KMS-11 (cell line): ENCODE measurements at regions not wholly inside any gene's neighbourhood (a gene's known extent, or its start where the extent isn't known, plus 50 kb on each side); places are given as distances from the start of the nearest gene placed in this dataset.

ENCODE experiments used
- H2AFZ ChIP-seq: fragments of 200-600 bp; sonication (generic); 2 replicates; pipeline ENCODE4 v1.6.1; 2016; ENCODE audit warnings: antibody characterized with exemption, mixed run types, low read depth
- H3K27ac ChIP-seq: fragments of 200-600 bp; sonication (generic); 2 replicates; pipeline ENCODE4 v1.6.1; 2016; ENCODE audit warnings: mild to moderate bottlenecking, mixed run types
- H3K27me3 ChIP-seq: fragments of 200-600 bp; sonication (generic); 2 replicates; pipeline ENCODE4 v1.6.1; 2017; ENCODE audit warnings: mild to moderate bottlenecking, low read depth, mixed run types, moderate library complexity; ENCODE audit not compliant: insufficient read depth
- H3K36me3 ChIP-seq: fragments of 200-600 bp; sonication (generic); 2 replicates; pipeline ENCODE4 v1.6.1; 2017; ENCODE audit warnings: mild to moderate bottlenecking, mixed run types; ENCODE audit not compliant: insufficient read depth
- H3K4me1 ChIP-seq: fragments of 200-600 bp; sonication (generic); 2 replicates; pipeline ENCODE4 v1.6.1; 2016; ENCODE audit warnings: mild to moderate bottlenecking, low read depth, mixed run types; ENCODE audit not compliant: poor library complexity, severe bottlenecking
- H3K4me2 ChIP-seq: fragments of 200-600 bp; sonication (generic); 2 replicates; pipeline ENCODE4 v1.7.0; 2016; ENCODE audit warnings: mild to moderate bottlenecking, mixed run types
- H3K4me3 ChIP-seq: fragments of 200-600 bp; sonication (generic); IDR thresholded peaks from 2 replicates; pipeline ENCODE4 v1.6.1; 2017; ENCODE audit warnings: low read depth, low read length, mixed read lengths; ENCODE audit not compliant: insufficient read depth
- H3K79me2 ChIP-seq: fragments of 200-600 bp; sonication (generic); 2 replicates; pipeline ENCODE4 v1.6.1; 2016; ENCODE audit warnings: low read depth, mixed run types; ENCODE audit not compliant: insufficient read depth
- H3K9ac ChIP-seq: fragments of 200-600 bp; sonication (generic); 2 replicates; pipeline ENCODE4 v1.6.1; 2016; ENCODE audit warnings: mild to moderate bottlenecking, mixed run types
- H4K20me1 ChIP-seq: fragments of 200-600 bp; sonication (generic); 2 replicates; pipeline ENCODE4 v1.6.1; 2016; ENCODE audit warnings: mild to moderate bottlenecking, mixed run types; ENCODE audit not compliant: insufficient read depth
- CTCF ChIP-seq: fragments of 200-600 bp; sonication (generic); conservative IDR thresholded peaks from 2 replicates; pipeline ENCODE4 v1.6.1; 2017; ENCODE audit warnings: low read depth, mild to moderate bottlenecking, antibody characterized with exemption, low read length, moderate library complexity, mixed read lengths

DNA sequence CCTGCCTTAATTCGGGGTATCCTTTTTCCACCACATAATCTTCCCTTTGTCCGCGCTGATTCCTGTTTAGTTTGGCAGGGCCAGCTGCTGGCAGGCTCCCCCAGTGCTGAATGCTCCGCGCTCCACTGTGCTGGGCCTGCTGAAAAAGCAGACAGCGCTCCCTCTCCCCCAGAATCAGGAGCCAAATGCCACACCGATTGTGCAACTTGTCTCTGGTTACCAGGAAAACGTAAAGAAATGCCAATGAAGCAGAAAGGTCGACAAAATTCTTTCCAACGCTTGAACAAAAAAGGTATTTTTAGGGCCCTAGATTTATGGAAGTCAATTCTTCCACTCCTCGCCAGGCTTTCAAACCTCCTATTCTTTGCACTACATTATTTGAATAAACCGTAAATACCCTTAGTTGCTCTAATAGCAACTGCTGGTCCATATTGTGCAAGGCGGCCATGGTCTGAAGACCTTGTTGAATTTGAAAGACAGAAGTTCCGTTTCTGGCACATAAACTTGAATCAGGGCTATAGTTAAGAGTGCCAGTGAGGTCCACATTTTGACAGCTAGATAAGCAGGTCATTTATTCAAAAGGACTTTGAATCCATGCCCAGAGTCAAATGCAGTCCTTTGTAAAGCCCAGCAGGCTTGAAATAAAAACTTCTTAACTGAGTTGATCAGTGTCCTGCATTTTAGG, 206.7 kb upstream of the RFC3 start:
- H4K20me1 ChIP-seq = no peaks in the 10 kb centered on the region
- H3K79me2 ChIP-seq = no peaks in the 10 kb centered on the region
- H2AFZ ChIP-seq = no peak overlapping the region
- no peak overlapping the region for H3K4me2 ChIP-seq
- no peak overlapping the region for H3K4me3 ChIP-seq
- H3K4me1 ChIP-seq = no peaks in the 10 kb centered on the region
- no peaks in the 10 kb centered on the region for H3K27me3 ChIP-seq
- H3K9ac ChIP-seq = no peak overlapping the region
- H3K27ac ChIP-seq = no peak overlapping the region
- no peak for TF ChIP-seq CTCF
- no peaks in the 10 kb centered on the region for H3K36me3 ChIP-seq

GRCh38 chr13:33612641-33613638, 205.0 kb upstream of the RFC3 start:
- no peak overlapping the region for H2AFZ ChIP-seq
- no peak for TF ChIP-seq CTCF

DNA sequence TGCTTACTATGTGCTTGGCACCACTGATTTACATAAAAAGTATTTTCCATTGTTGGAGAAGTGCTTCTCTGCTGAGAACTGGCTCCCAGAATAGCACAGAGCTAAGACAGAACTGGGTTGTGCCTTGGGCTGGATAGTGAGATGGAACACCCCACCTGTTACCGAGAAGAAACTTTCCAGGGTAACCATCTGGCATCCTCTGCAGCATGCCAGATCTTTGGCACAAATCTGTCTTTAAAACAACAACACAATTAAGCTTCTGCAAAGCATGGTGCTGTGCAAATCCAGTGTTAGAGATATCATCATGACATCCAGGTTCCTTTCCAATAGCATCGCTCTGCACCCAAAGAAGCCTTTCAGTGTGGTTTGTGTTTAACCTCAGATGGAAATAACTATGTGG, 202.5 kb upstream of the RFC3 start:
- H2AFZ ChIP-seq = no peak overlapping the region
- H3K36me3 ChIP-seq = no peaks in the 10 kb centered on the region
- H3K4me1 ChIP-seq = no peaks in the 10 kb centered on the region
- no peaks in the 10 kb centered on the region for H3K79me2 ChIP-seq
- no peak overlapping the region for H3K4me2 ChIP-seq
- no peaks in the 10 kb centered on the region for H4K20me1 ChIP-seq
- H3K9ac ChIP-seq = no peak overlapping the region
- TF ChIP-seq CTCF = no peak
- H3K27ac ChIP-seq = no peak overlapping the region
- H3K4me3 ChIP-seq = no peak overlapping the region
- no peaks in the 10 kb centered on the region for H3K27me3 ChIP-seq

More at GRCh38 chr13:33612641-33613638, 205.0 kb upstream of the RFC3 start:
- H3K4me2 ChIP-seq = no peak overlapping the region
- H3K36me3 ChIP-seq = no peaks in the 10 kb centered on the region
- H3K4me1 ChIP-seq = no peaks in the 10 kb centered on the region
- no peaks in the 10 kb centered on the region for H4K20me1 ChIP-seq
- H3K79me2 ChIP-seq = no peaks in the 10 kb centered on the region
- no peak overlapping the region for H3K4me3 ChIP-seq
- H3K27me3 ChIP-seq = no peaks in the 10 kb centered on the region
- H3K27ac ChIP-seq = no peak overlapping the region
- H3K9ac ChIP-seq = no peak overlapping the region

- H3K27me3 ChIP-seq = no peaks in the 10 kb centered on the region
- TF ChIP-seq CTCF = no peak
- H3K4me1 ChIP-seq = no peaks in the 10 kb centered on the region
- H3K79me2 ChIP-seq = no peaks in the 10 kb centered on the region
- H4K20me1 ChIP-seq = no peaks in the 10 kb centered on the region
- H3K4me2 ChIP-seq = no peak overlapping the region
- no peak overlapping the region for H3K4me3 ChIP-seq
- H3K36me3 ChIP-seq = no peaks in the 10 kb centered on the region
- H3K9ac ChIP-seq = no peak overlapping the region
- H2AFZ ChIP-seq = no peak overlapping the region
- no peak overlapping the region for H3K27ac ChIP-seq
Measured at GRCh38 chr13:33616130-33616529, 201.8 kb upstream of the RFC3 start.
